ENCODE measurements at regions not wholly inside any gene's neighbourhood (a gene's known extent, or its start where the extent isn't known, plus 50 kb on each side); places are given as distances from the start of the nearest gene placed in this dataset.
"Not testable (repeated sequence)": the region's sequence is repeated elsewhere in the genome, so short reads cannot be mapped to it uniquely, and the experiment has no call there.

GRCh38 chr12:86712425-86712843 is 456.2 kb upstream of the MGAT4C start:
- TF ChIP-seq, protein P1, sequence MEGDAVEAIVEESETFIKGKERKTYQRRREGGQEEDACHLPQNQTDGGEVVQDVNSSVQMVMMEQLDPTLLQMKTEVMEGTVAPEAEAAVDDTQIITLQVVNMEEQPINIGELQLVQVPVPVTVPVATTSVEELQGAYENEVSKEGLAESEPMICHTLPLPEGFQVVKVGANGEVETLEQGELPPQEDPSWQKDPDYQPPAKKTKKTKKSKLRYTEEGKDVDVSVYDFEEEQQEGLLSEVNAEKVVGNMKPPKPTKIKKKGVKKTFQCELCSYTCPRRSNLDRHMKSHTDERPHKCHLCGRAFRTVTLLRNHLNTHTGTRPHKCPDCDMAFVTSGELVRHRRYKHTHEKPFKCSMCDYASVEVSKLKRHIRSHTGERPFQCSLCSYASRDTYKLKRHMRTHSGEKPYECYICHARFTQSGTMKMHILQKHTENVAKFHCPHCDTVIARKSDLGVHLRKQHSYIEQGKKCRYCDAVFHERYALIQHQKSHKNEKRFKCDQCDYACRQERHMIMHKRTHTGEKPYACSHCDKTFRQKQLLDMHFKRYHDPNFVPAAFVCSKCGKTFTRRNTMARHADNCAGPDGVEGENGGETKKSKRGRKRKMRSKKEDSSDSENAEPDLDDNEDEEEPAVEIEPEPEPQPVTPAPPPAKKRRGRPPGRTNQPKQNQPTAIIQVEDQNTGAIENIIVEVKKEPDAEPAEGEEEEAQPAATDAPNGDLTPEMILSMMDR (conservative IDR thresholded peaks at IDR 0.05): no peak
- no peak overlapping the region for H3K27ac ChIP-seq

DNA sequence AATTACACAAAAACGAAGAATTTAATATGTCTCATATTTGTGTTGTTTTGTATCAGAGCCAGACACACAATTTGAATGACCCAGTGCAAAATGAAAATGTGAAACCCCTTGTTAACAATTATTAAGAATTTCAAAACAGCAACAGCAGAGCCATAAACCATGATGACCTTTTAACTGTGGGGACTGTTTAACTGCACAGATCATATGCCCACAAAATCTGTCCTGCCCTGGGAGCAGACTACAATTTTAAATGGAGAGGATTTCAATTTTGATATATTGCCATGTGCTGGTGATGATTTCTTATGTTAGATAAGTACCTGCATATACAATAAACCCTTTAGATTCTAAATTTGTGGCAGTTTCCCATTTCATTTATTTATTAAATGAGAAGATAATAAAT is 455.5 kb upstream of the MGAT4C start:
- TF ChIP-seq, protein P1 (conservative IDR thresholded peaks at IDR 0.05): no peak
- H3K27ac ChIP-seq: no peak overlapping the region

- H3K27ac ChIP-seq: no peak overlapping the region
- TF ChIP-seq, protein P1 (conservative IDR thresholded peaks at IDR 0.05): no peak
Observed at GRCh38 chr12:86710109-86710508, 453.9 kb upstream of the MGAT4C start.

DNA sequence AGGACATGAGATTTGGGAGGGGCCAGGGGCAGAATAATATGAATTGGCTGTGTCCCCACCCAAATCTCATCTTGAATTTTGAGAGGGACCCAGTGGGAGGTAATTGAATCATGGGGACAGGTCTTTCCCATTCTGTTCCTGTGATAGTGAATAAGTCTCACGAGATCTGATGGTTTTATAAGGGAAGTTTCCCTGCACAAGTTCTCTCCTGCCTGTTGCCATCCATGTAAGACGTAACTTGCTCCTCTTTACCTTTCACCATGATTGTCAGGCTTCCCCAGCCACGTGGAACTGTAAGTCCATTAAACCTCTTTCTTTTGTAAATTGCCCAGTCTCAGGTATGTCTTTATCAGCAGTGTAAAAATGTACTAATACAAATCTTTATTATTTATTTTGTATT is 452.8 kb upstream of the MGAT4C start:
- not testable (repeated sequence) for H3K27ac ChIP-seq

GRCh38 chr12:86698641-86698980 is 442.4 kb upstream of the MGAT4C start:
- TF ChIP-seq, protein P1 (conservative IDR thresholded peaks at IDR 0.05): no peak
- no peak overlapping the region for H3K27ac ChIP-seq

DNA sequence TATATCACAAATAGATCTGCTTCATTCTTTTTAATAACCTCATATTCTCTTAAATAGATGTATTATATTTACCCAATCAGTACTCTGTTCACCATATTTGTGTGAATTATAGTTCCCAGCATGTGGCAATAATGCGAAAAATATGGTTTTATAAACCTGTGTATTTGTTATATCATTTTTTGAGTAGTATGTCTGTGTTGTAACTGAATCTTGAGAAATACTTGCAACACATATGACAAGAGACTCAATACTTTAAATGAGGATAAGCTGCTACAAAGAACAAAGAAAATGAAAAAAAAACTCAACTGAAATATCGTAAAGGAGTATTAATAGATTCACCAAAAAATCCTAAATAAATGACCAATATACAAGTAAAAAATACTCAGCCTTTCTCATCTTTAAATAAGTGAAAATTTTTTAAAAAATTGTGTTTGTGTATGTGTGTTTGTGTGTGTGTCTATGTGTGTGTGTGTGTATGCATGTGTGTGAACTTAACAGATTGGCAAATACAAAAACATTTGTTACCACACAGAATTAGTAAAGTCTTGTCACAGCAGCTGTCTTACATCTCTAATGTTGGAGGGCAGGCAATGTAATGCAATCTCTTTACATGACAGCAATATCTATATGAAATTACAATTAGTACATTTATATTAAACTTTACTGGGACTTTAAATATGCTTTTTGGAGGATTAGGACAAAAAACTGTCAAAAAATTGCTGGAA is 441.9 kb upstream of the MGAT4C start:
- TF ChIP-seq, protein P1 (conservative IDR thresholded peaks at IDR 0.05): no peak
- no peak overlapping the region for H3K27ac ChIP-seq

DNA sequence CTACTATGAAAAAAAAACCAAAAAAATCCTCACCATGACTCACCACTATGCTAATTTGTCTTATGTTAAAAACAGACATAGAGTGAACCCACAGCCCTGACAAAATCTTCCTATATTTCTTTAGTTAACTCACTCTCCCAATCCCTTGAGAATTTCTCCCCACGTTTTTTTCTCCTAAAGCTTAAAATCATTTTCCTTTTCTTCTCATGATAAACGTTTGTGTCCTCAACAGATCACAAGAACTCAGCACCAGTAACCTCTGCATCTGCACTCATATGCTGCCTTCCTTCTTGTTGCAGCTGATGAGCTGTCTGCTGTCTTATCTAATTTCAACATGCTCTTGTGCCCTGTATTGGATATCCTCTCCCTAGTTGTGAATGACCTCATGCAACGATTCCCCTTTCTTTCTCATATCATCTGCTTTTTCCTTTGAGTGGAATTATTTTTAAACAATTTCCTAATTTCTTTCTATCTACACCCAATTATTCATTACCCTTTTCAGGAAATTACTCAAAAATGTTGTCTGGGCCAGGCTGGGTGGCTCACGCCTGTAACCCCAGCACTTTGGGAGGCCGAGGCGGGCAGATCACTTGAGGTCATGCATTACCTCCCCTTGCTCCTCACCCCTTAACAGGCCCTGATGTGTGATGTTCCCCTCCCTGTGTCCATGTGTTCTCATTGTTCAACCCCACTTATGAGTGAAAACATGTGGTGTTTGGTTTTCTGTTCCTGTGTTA is 427.5 kb upstream of the MGAT4C start:
- no peak overlapping the region for H3K27ac ChIP-seq
- TF ChIP-seq, protein P1 (conservative IDR thresholded peaks at IDR 0.05): no peak

DNA sequence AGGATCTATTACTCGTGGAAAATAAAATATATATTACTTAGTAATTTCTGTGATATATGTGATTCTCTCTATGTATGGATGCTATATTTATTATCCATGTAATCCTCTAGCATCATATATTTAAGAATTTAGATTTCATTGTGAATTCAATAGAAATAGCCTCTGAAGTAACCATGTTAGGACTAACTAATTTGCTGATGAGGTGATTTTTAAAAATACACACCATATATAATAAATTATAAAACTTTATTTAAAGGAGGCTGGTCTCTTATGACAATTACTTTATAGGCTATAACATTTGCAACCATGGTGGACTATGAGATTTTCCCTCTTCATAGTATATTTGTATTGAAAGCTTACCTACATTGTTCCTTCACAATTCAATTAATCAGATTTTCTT is 424.9 kb upstream of the MGAT4C start:
- H3K27ac ChIP-seq: no peak overlapping the region
- TF ChIP-seq, protein P1 (conservative IDR thresholded peaks at IDR 0.05): no peak
